ENCODE measurements at regions not wholly inside any gene's neighbourhood (a gene's known extent, or its start where the extent isn't known, plus 50 kb on each side); places are given as distances from the start of the nearest gene placed in this dataset.

DNA sequence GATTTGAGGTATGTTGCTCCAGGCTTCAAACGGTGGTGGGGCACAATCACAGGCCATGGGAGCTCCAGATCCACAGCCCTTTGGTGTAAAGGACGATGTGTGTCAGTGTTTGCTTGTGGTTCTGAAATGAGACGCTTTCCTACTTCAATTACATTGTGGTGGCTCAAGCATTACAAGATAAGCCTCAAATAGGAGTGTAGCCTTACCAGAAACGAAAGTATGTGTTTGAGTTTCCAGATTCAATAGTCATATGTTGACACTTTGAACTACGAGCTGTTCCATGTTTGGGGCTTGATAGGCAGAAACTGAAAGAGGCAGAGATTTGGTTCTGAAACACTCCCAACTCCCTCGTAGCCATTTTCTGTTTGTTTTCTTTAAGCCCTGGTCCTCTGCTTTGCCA lies 187.1 kb downstream of the MYLK4 start:
- no peak for DNase-seq (ENCODE audit: low read depth in 3 of 3, low spot score in 1 of 3)

- DNase-seq (ENCODE audit: low read depth in 3 of 3, low spot score in 1 of 3), result no peak
Observed at GRCh38 chr6:2562721-2563451, 187.8 kb downstream of the MYLK4 start.

- no peak for DNase-seq (ENCODE audit: low read depth in 3 of 3, low spot score in 1 of 3)
Observed at GRCh38 chr6:2560917-2561698, 189.6 kb downstream of the MYLK4 start.

- DNase-seq (ENCODE audit: low read depth in 3 of 3, low spot score in 1 of 3), result no peak
Observed at GRCh38 chr6:2560140-2560818, 190.4 kb downstream of the MYLK4 start.

GRCh38 chr6:2558861-2559801 lies 191.6 kb downstream of the MYLK4 start:
- DNase-seq (ENCODE audit: low read depth in 3 of 3, low spot score in 1 of 3), result no peak

- no peak for DNase-seq (ENCODE audit: low read depth in 3 of 3, low spot score in 1 of 3)
Observed at GRCh38 chr6:2558098-2558680, 192.5 kb downstream of the MYLK4 start.

DNA sequence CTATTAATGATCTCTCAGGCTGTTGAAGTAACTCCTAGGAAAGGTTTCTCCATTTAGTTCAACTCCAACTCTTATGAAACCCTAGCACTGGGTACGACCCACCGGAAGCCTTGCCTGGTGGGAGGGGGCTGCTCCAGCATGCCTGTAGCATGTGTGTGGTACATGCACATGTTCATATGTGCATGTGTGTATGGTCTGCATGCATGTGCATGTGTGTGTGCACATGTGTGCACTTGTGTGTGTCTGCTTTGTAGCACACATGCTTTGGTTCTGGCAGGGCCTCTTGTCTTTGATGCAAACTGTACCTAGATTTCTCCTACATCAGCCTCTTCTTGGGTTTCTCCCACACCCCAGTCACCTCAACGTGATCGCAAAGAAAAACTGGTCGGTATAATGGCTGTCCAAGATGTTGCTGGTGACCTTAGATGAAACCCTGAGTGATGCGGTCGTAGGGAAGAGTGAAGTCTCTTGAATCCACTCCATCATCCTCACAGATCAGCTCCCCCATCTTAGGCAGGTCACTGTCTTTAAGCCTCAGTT lies 193.5 kb downstream of the MYLK4 start:
- DNase-seq (ENCODE audit: low read depth in 3 of 3, low spot score in 1 of 3), result no peak

DNA sequence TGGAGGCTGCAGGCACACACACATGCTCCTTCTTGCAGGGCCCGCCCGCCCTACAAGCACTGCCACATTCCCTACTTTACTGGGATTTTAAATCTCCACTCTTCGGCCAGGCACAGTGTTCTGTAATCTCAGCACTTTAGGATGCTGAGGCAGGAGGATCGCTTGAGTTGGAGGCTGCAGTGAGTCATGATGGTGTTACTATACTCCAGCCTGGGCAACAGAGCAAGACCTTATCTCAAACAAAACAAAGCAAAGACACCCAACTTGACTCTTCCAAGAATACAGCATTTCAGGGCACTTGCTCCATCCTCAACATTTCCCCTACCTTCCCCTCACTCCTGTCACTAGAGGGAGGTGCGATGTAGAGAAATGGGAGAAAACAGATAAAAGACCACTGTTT lies 194.0 kb downstream of the MYLK4 start:
- no peak for DNase-seq (ENCODE audit: low read depth in 3 of 3, low spot score in 1 of 3)

DNA sequence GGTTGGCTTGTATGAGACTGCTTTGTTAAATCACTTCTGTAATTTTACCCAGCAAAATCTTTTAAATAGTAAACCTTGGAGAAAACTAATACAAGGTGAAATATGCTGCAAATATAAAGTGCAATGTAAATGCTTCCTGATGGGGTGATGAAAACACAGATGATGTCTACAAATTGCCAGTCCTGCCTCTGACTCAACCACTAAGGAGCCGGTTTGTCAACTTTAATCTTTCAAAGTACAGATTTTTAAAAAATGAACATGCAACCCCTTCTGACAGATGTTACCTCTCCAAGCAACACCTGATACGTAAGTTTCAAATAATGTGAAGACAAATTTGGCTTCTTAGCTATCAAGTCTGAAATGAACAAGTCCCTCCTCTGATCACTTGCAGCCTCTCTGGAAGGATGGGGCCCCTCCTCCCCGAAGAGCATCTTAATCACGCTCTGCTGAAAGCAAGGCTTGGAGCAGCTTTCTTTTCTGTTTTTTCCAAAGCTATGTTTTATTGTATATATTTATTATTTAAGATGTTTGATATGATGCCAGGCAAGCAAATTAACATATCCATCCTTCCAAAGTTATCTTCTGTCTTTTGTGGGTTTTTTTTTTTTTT lies 196.0 kb downstream of the MYLK4 start:
- DNase-seq (ENCODE audit: low read depth in 3 of 3, low spot score in 1 of 3), result no peak

- no peak for DNase-seq (ENCODE audit: low read depth in 3 of 3, low spot score in 1 of 3)
Observed at GRCh38 chr6:2552526-2553154, 198.1 kb downstream of the MYLK4 start.

DNA sequence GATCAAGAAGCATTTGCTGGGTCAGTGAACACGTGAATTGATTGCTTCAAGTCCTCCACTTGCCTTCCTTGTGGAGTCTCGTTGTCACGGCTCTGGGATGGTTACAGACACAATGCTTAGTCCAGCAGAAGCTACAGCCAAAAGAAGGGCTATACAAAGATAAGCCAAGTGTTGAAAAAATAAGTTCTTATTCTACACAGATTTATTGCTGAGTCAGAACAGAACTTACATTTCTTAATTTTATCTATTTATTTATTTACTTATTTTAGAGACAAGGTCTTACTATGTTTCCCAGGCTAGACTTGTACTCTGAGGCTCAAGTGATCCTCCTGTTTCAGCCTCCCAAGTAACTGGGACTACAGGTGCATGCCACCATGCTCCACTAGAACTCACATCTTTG lies 199.0 kb downstream of the MYLK4 start:
- no peak for DNase-seq (ENCODE audit: low read depth in 3 of 3, low spot score in 1 of 3)

DNA sequence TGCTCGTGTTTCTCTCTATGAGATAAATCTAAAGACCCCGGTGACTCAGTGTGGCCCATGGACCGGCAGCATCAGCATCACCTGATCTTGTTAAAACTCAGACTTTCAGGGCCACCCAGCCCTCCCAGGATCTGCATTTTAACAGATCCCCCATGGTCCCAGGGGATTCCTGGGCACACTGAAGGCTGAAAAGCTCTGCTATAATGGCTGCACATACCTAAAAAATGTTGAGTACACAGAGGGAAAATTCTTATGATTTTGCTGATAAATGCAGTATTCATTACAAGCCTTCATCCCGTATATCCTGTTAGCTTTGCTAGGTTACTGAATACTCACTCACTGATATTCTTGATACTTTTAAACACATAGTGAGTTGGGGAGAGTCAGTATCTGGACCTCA lies 200.5 kb downstream of the MYLK4 start:
- DNase-seq (ENCODE audit: low read depth in 3 of 3, low spot score in 1 of 3), result no peak

DNA sequence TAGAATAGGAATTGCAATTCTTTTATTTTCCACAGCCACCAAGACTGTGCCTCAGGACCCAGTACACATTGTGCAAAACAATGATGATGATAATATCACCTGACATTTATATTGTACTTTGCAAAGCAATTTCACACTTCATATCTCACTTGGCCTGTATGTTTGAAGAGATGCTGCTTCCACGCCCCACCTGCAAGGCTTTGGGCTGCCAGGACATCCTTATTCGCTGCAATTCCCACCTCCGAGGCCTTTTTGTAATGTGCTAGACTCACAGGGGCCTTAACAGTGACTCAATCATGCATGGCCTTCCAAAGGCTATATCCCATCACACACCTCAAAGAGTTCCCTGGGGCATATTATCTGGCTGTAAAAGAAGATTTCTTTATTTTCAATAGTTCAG lies 200.9 kb downstream of the MYLK4 start:
- no peak for DNase-seq (ENCODE audit: low read depth in 3 of 3, low spot score in 1 of 3)

DNA sequence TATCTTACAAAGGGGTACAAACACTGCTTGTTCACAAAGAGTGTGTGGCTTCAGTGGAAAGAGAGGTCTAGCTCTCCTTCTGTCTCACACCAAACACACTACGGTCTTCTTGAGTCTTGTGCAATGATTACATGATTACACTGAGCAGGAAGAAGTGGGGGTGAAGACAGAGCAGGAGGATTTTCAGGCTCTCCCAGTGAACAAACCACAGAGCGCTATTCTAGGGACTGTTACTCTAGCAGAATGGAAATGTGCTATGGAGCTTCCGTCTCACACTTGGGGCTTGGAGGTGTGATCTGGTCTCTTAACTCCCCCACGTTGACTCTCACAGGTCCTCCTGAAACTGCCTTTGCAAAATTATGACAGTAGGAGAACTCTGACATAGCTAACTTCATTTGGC lies 203.4 kb downstream of the MYLK4 start:
- no peak for DNase-seq (ENCODE audit: low read depth in 3 of 3, low spot score in 1 of 3)

DNA sequence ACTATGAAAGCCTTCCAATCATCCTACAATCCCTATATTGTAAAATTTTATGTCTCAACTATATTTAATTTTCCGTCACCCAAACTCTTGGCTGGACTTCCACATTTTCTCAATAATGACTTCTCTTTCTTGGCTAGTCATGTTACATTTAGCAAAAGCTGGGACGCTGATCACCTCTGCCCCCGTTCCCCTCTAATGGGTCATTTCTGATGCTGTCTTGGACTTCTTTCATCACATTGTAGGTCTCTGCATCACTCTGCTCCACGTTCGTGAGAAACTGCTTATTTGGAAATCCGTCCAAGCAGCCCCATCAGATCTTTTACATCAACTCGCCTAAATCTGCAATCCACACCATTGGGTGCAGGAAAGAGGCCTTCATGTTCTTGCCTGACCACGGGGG lies 203.8 kb downstream of the MYLK4 start:
- no peak for DNase-seq (ENCODE audit: low read depth in 3 of 3, low spot score in 1 of 3)

DNA sequence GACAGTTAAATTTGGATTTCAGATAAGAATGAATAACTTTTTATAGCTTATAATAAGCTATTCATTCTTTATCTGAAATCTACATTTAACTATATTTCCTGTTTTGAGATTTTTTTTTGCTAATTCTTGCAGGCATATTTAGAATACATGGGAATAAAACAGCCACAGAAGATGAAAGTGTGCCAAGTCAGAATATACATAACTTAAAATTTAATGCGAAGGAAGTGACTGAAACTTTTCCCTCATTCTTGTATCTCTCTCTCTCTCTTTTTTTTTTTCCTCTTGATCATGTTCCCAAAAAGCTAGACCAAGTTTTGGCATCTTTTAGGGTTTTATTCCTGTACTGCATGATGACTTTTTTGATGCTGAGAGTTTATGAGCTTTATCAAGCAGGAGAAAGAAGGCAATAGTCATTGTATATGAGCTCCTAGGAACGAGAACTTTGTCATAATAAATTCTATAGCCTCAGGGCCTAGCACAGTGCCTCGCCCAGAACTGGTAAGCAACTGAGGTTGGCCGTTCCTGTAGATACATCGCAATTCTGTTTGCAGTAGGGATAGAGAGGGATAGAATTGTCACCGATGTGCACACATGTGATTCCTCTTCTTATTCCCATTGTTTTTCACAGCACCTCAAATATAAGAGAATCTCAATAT lies 205.2 kb downstream of the MYLK4 start:
- no peak for DNase-seq (ENCODE audit: low read depth in 3 of 3, low spot score in 1 of 3)

- no peak for DNase-seq (ENCODE audit: low read depth in 3 of 3, low spot score in 1 of 3)
Observed at GRCh38 chr6:2543321-2543720, 207.4 kb downstream of the MYLK4 start.

DNA sequence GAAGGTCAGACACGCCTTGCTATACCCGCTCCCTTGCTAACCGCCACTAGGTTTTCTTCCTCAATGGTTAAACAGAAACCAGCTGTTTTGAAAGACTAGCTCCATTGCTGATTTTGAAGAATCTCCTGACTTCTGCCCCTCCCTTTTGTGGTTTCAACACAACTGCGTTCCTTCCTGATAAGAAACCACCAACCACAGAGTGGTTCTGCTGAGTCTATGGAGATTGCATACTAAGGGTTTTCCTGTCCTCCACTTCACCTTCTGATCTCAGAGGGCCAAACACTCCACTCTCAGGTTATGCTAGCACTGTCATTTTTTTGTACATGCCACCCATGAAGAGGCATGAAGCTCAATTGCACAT lies 207.9 kb downstream of the MYLK4 start:
- DNase-seq (ENCODE audit: low read depth in 3 of 3, low spot score in 1 of 3), result no peak
